ENCODE measurements at regions not wholly inside any gene's neighbourhood (a gene's known extent, or its start where the extent isn't known, plus 50 kb on each side); places are given as distances from the start of the nearest gene placed in this dataset.

- Histone ChIP-seq H3K4me3 (ENCODE audit: low read length in 3 of 3) (no peak overlapping the region), H3K36me3 (ENCODE audit: control insufficient read depth in 2 of 3, insufficient read depth in 3 of 3, low read length in 3 of 3) (no peaks in the 10 kb centered on the region)
Observed at GRCh38 chr10:55464083-55464482, 663.1 kb upstream of the PCDH15 start.

DNA sequence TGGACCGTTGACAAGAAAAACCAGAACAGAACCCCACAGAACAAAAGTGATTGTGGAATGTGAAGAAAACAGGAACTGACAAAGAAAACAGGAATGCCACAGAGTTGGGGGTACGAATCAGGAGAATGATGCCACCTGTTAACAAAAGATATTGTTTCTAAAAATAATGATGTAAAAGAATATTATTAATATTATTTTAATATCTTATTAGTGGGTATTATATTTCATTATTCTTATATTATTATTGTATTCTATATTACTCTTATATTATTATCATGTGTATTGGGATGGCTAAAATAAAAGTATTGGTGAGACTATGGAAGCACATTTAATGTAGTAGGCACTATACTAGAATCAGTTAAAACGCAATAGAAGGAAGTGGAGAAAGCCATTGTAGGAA, 659.0 kb upstream of the PCDH15 start:
- Histone ChIP-seq H3K9ac (ENCODE audit: low read length in 3 of 3) (no peak overlapping the region), H3K4me3 (ENCODE audit: low read length in 3 of 3) (no peak overlapping the region), H3K27me3 (ENCODE audit: control insufficient read depth, insufficient read depth, low read length) (no peaks in the 10 kb centered on the region), H3K4me1 (ENCODE audit: control insufficient read depth in 2 of 3, insufficient read depth in 2 of 3, low read depth in 1 of 3, low read length in 3 of 3) (no peaks in the 10 kb centered on the region), H3K9me3 (ENCODE audit: control insufficient read depth in 2 of 3, insufficient read depth in 1 of 3, low read length in 3 of 3) (no peaks in the 10 kb centered on the region), H3K27ac (ENCODE audit: low read depth in 2 of 2, low read length in 2 of 2) (no peak overlapping the region), H3K36me3 (ENCODE audit: control insufficient read depth in 2 of 3, insufficient read depth in 3 of 3, low read length in 3 of 3) (no peaks in the 10 kb centered on the region)
- no peak for FAIRE-seq
- intact Hi-C loops (cut with DNase I): no loop called here
- TF ChIP-seq, protein P1, sequence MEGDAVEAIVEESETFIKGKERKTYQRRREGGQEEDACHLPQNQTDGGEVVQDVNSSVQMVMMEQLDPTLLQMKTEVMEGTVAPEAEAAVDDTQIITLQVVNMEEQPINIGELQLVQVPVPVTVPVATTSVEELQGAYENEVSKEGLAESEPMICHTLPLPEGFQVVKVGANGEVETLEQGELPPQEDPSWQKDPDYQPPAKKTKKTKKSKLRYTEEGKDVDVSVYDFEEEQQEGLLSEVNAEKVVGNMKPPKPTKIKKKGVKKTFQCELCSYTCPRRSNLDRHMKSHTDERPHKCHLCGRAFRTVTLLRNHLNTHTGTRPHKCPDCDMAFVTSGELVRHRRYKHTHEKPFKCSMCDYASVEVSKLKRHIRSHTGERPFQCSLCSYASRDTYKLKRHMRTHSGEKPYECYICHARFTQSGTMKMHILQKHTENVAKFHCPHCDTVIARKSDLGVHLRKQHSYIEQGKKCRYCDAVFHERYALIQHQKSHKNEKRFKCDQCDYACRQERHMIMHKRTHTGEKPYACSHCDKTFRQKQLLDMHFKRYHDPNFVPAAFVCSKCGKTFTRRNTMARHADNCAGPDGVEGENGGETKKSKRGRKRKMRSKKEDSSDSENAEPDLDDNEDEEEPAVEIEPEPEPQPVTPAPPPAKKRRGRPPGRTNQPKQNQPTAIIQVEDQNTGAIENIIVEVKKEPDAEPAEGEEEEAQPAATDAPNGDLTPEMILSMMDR (IDR thresholded peaks at IDR 0.05; ENCODE audit: borderline replicate concordance, extremely low read depth, insufficient read depth): no peak
- DNase-seq: no peak

More at GRCh38 chr10:55464083-55464482, 663.1 kb upstream of the PCDH15 start:
- H3K4me1 ChIP-seq (ENCODE audit: control insufficient read depth in 2 of 3, insufficient read depth in 2 of 3, low read depth in 1 of 3, low read length in 3 of 3): no peaks in the 10 kb centered on the region
- DNase-seq (no peak), FAIRE-seq (no peak)
- H3K9ac ChIP-seq (ENCODE audit: low read length in 3 of 3): no peak overlapping the region
- intact Hi-C loops (cut with DNase I): no loop called here
- H3K27me3 ChIP-seq (ENCODE audit: control insufficient read depth, insufficient read depth, low read length): no peaks in the 10 kb centered on the region
- no peak overlapping the region for H3K27ac ChIP-seq (ENCODE audit: low read depth in 2 of 2, low read length in 2 of 2)
- TF ChIP-seq, protein P1 (IDR thresholded peaks at IDR 0.05; ENCODE audit: borderline replicate concordance, extremely low read depth, insufficient read depth): no peak
- H3K9me3 ChIP-seq (ENCODE audit: control insufficient read depth in 2 of 3, insufficient read depth in 1 of 3, low read length in 3 of 3): no peaks in the 10 kb centered on the region

- Histone ChIP-seq H3K27me3 (ENCODE audit: control insufficient read depth, insufficient read depth, low read length) (no peaks in the 10 kb centered on the region), H3K9me3 (ENCODE audit: control insufficient read depth in 2 of 3, insufficient read depth in 1 of 3, low read length in 3 of 3) (no peaks in the 10 kb centered on the region), H3K36me3 (ENCODE audit: control insufficient read depth in 2 of 3, insufficient read depth in 3 of 3, low read length in 3 of 3) (no peaks in the 10 kb centered on the region), H3K27ac (ENCODE audit: low read depth in 2 of 2, low read length in 2 of 2) (no peak overlapping the region), H3K9ac (ENCODE audit: low read length in 3 of 3) (no peak overlapping the region), H3K4me1 (ENCODE audit: control insufficient read depth in 2 of 3, insufficient read depth in 2 of 3, low read depth in 1 of 3, low read length in 3 of 3) (no peaks in the 10 kb centered on the region), H3K4me3 (ENCODE audit: low read length in 3 of 3) (no peak overlapping the region)
- TF ChIP-seq, protein P1 (IDR thresholded peaks at IDR 0.05; ENCODE audit: borderline replicate concordance, extremely low read depth, insufficient read depth): no peak
- DNase-seq (peak in 2 of 5 donors; percentile 27 to 36), FAIRE-seq (no peak)
- intact Hi-C loops (cut with DNase I): no loop called here
Observed at GRCh38 chr10:55449981-55450380, 649.0 kb upstream of the PCDH15 start.

- no peaks in the 10 kb centered on the region for H3K9me3 ChIP-seq (ENCODE audit: control insufficient read depth in 2 of 3, insufficient read depth in 1 of 3, low read length in 3 of 3)
- intact Hi-C loops (cut with DNase I): no loop called here
- H3K36me3 ChIP-seq (ENCODE audit: control insufficient read depth in 2 of 3, insufficient read depth in 3 of 3, low read length in 3 of 3): no peaks in the 10 kb centered on the region
- TF ChIP-seq, protein P1 (IDR thresholded peaks at IDR 0.05; ENCODE audit: borderline replicate concordance, extremely low read depth, insufficient read depth): no peak
- FAIRE-seq (no peak), DNase-seq (no peak)
- no peak overlapping the region for H3K27ac ChIP-seq (ENCODE audit: low read depth in 2 of 2, low read length in 2 of 2)
- H3K27me3 ChIP-seq (ENCODE audit: control insufficient read depth, insufficient read depth, low read length): no peaks in the 10 kb centered on the region
- no peak overlapping the region for H3K4me3 ChIP-seq (ENCODE audit: low read length in 3 of 3)
- no peaks in the 10 kb centered on the region for H3K4me1 ChIP-seq (ENCODE audit: control insufficient read depth in 2 of 3, insufficient read depth in 2 of 3, low read depth in 1 of 3, low read length in 3 of 3)
- no peak overlapping the region for H3K9ac ChIP-seq (ENCODE audit: low read length in 3 of 3)
Observed at GRCh38 chr10:55446441-55447002, 645.5 kb upstream of the PCDH15 start.

Measured in kidney (tissue), 13 donors.